ENCODE measurements at regions not wholly inside any gene's neighbourhood (a gene's known extent, or its start where the extent isn't known, plus 50 kb on each side); places are given as distances from the start of the nearest gene placed in this dataset.

DNA sequence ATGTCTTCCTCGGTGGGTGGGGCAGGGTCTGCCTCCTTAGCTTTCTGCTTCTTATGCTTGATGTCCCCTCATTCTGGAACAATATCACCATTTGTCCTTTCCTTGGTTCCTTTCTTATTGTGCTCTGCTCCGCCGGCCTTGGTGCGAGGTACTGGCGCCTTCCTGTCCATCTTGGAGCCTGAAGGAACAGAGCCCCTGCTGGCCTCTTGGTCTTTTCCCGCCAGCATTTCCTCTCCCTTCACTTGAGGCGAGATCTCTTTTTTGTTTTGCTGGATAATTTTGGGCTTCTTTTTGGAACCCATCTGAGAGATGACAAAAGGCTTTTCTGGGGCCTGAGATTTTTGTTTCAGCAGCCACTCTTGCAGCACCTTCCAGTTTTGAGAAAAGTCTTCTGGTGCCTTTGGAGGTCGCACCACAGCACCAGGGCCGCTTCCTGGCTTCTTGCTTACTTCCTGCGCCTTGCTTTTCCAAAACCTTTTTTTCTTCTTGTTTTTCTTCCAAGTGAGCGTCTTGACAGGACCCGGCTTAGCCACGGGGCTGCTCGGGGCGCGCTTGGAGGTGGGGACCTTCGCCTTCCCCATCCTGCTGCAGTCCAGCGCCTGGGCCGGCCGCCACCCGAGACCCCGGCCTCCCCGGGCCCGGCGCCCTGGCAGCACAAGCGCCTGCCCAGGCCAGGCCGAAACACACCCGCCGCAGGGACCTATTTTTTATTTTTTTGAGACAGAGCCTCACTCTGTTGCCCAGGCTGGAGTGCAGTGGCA is 127.1 kb downstream of the KLF13 start:
- 76% methylated on average over 29 of the region's 29 CpGs for WGBS (ENCODE audit: low lambda C conversion rate)
- Histone ChIP-seq H3K36me3 (replicated peaks in 1 of 2; ENCODE audit: control insufficient read depth in 1 of 2, insufficient read depth in 2 of 2, low read length in 2 of 2) (no peaks in the 10 kb centered on the region), H3K9ac (ENCODE audit: insufficient read depth, low read depth, low read length) (no peak overlapping the region), H2AFZ (ENCODE audit: low read length) (no peak overlapping the region), H3K4me1 (ENCODE audit: insufficient read depth, low read length) (no peaks in the 10 kb centered on the region), H3K27ac (ENCODE audit: extremely low read length, insufficient read depth, low read length) (no peak overlapping the region), H3K79me2 (ENCODE audit: insufficient read depth, low read length) (no peaks in the 10 kb centered on the region), H3K4me2 (ENCODE audit: low read depth, low read length) (no peak overlapping the region), H3K4me3 (replicated peaks in 1 of 3; ENCODE audit: insufficient read depth in 1 of 3, low read depth in 2 of 3, low read length in 3 of 3) (no peak overlapping the region), H3K27me3 (ENCODE audit: control insufficient read depth in 1 of 2, insufficient read depth in 2 of 2, low read length in 2 of 2) (peaks cover 0 to 8% of the 10 kb centered on the region in 2 experiments; a peak in 2 of 5 replicates), H3K9me3 (ENCODE audit: low read length) (no peaks in the 10 kb centered on the region), H4K20me1 (ENCODE audit: insufficient read depth, low read length) (no peaks in the 10 kb centered on the region)
- DNase-seq (ENCODE audit: low spot score): no peak
- no peak for FAIRE-seq
- no TSS peak for BruUV-seq (replicated peaks)
- TF ChIP-seq CCAR2 (optimal IDR thresholded peaks at IDR 0.05; ENCODE audit: low read depth, low read length) (no peak), NCOA2 (CRISPR knock-in tag; IDR thresholded peaks at IDR 0.05) (no peak), ZKSCAN5 (CRISPR knock-in tag; IDR thresholded peaks at IDR 0.05) (no peak), ETV5 (CRISPR knock-in tag; IDR thresholded peaks at IDR 0.05; ENCODE audit: borderline replicate concordance) (no peak), NCOA5 (CRISPR knock-in tag; IDR thresholded peaks at IDR 0.05) (no peak), ZNF24 (IDR thresholded peaks at IDR 0.05) (no peak), SMAD9 (CRISPR knock-in tag; IDR thresholded peaks at IDR 0.05) (no peak), AKAP8 (CRISPR knock-in tag; IDR thresholded peaks at IDR 0.05) (no peak), ZNF558 (CRISPR knock-in tag; IDR thresholded peaks at IDR 0.05; ENCODE audit: borderline replicate concordance) (no peak)
- TF ChIP-seq, protein P1, sequence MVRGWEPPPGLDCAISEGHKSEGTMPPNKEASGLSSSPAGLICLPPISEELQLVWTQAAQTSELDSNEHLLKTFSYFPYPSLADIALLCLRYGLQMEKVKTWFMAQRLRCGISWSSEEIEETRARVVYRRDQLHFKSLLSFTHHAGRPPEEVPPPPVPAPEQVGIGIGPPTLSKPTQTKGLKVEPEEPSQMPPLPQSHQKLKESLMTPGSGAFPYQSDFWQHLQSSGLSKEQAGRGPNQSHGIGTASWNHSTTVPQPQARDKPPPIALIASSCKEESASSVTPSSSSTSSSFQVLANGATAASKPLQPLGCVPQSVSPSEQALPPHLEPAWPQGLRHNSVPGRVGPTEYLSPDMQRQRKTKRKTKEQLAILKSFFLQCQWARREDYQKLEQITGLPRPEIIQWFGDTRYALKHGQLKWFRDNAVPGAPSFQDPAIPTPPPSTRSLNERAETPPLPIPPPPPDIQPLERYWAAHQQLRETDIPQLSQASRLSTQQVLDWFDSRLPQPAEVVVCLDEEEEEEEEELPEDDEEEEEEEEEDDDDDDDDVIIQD (CRISPR knock-in tag; IDR thresholded peaks at IDR 0.05; ENCODE audit: low read depth): no peak
- TF ChIP-seq, protein P2, sequence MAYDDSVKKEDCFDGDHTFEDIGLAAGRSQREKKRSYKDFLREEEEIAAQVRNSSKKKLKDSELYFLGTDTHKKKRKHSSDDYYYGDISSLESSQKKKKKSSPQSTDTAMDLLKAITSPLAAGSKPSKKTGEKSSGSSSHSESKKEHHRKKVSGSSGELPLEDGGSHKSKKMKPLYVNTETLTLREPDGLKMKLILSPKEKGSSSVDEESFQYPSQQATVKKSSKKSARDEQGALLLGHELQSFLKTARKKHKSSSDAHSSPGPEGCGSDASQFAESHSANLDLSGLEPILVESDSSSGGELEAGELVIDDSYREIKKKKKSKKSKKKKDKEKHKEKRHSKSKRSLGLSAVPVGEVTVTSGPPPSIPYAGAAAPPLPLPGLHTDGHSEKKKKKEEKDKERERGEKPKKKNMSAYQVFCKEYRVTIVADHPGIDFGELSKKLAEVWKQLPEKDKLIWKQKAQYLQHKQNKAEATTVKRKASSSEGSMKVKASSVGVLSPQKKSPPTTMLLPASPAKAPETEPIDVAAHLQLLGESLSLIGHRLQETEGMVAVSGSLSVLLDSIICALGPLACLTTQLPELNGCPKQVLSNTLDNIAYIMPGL (CRISPR knock-in tag; IDR thresholded peaks at IDR 0.05; ENCODE audit: borderline replicate concordance in 1 of 2, low read depth in 1 of 2): no peak
- TF ChIP-seq, protein P3, sequence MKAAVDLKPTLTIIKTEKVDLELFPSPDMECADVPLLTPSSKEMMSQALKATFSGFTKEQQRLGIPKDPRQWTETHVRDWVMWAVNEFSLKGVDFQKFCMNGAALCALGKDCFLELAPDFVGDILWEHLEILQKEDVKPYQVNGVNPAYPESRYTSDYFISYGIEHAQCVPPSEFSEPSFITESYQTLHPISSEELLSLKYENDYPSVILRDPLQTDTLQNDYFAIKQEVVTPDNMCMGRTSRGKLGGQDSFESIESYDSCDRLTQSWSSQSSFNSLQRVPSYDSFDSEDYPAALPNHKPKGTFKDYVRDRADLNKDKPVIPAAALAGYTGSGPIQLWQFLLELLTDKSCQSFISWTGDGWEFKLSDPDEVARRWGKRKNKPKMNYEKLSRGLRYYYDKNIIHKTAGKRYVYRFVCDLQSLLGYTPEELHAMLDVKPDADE (CRISPR knock-in tag; IDR thresholded peaks at IDR 0.05): no peak
- TF ChIP-seq, protein P4, sequence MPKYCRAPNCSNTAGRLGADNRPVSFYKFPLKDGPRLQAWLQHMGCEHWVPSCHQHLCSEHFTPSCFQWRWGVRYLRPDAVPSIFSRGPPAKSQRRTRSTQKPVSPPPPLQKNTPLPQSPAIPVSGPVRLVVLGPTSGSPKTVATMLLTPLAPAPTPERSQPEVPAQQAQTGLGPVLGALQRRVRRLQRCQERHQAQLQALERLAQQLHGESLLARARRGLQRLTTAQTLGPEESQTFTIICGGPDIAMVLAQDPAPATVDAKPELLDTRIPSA (CRISPR knock-in tag; IDR thresholded peaks at IDR 0.05; ENCODE audit: borderline replicate concordance): no peak
- intact Hi-C loops (cut with micrococcal nuclease; ENCODE audit: unreplicated experiment) (loop anchor here (10.0 kb wide), 1 partner anchor 1641 kb away; no protein-coding TSS in a partner anchor), in situ Hi-C loops (cut with HindIII; ENCODE audit: extremely low pct_ligation_motif_present, low pct_unique_long_range_greater_than_20kb) (no loop called here)
- ChIA-PET POLR2A (no interaction called here), CTCF (ENCODE audit: low intra/inter-chr PET ratio, low total read pairs) (no interaction called here)
- no peak for ATAC-seq

All from HepG2 (cell line).